ENCODE measurements at regions not wholly inside any gene's neighbourhood (a gene's known extent, or its start where the extent isn't known, plus 50 kb on each side); places are given as distances from the start of the nearest gene placed in this dataset.
"Not testable (repeated sequence)": the region's sequence is repeated elsewhere in the genome, so short reads cannot be mapped to it uniquely, and the experiment has no call there.

DNA sequence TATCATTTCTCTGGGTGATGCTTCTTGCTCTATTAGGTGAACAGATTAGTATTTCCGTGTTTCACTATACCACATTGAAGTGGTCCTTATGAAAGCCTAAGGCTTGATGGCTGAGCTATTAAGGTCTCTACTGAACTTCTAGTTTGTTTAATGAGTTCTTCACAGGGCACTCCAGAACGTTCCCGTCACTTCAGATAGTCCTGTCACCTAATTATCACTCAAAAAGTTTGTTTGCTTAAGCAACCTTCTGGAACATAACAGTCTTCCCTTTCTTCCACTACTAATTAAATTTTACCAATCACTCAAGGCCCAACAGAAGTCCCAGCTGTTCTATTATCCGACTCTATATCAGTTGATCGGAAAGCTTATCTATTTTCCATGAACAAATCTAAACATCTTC is 104.6 kb upstream of the ZC3H11B start:
- DNase-seq: no peak

DNA sequence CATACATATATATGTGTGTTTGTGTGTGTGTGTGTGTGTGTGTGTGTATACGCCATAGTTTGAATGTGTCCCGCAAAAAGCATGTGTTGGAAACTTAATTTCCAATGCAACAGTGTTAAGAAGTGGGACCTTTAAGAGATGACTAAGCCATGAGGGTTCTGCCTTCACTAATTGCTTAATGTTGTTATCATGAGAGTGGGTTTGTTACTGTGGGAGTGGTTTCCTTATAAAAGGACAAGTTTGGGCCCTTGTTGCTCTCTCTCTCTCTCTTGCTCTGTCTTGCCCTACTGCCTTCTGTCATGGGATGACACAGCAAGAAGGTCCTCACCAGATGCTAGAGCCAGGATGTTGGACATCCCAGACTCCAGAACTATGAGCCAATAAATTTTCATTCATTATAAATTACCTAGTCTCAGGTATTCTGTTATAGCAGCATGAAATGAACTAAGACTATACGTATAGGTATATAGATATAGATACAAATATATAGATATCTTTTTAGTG is 103.8 kb upstream of the ZC3H11B start:
- no peak for DNase-seq

DNA sequence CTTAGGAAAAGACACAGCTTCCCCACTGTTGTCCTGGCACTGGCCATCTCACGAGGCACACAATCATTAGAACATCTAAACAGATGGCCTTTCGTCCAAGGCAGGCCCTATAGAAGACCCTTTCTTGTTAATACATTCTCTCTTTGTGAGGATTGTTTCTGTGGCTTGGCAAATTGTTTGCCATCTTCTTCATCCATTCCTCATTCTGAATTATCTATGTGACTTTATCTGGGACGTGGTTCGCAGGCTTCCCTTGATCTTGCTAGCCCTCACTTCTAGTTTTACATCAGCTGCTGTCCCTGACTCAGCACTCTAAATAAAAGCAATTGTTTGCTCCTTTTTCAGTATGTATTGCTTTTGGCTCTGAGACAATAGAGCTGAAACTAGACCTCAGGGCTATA is 101.1 kb upstream of the ZC3H11B start:
- DNase-seq: peak in 1 of 2 experiments; percentile 15

DNA sequence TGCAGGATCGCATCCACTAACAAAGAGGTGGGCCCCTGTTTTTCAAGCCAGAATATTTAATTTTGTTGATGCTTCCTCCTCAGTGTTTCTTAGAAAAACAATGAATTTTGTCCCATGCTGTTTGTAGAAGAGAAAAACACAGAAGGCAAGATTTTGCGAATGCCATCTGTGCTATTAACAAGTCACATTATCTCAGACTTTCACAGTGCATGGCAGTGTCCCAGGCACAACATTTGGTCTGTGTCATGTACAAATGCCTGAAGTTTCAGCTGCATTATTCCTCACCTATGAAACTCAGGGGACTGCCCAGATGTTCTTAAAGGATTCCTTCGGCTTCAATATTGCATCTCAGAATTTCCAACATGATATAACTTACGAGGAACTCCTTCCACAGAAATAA is 99.6 kb upstream of the ZC3H11B start:
- DNase-seq: no peak

DNA sequence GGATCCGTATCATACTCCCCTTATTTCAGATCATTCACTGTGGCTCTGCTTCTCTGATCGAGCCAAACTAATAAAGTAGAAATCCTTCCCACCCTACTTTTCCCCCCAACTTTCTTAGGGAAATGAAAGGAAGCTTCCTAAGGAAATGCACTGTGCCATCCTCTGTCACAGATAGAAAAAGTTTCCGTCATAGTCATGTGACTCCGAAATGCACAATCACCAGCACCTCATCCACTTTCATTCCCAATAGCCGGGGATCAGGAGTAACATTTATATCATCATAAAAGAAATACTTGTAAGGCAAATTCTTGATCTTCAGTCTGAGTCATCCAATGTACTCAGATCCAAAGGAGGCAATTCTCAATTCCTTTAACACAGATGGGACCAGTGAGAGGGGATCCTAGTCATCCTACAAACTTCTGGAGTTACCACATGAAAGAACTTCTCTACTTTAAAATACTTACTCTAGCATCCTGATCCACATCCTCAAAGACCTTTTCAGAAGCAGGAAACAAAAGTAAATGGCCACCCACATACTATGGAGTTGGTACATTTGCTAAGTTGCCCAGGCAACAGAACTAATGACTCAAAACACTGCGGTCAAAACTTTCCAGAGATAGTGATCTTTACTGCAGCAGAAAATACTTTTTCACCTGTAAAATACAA is 97.8 kb upstream of the ZC3H11B start:
- no peak for DNase-seq

DNA sequence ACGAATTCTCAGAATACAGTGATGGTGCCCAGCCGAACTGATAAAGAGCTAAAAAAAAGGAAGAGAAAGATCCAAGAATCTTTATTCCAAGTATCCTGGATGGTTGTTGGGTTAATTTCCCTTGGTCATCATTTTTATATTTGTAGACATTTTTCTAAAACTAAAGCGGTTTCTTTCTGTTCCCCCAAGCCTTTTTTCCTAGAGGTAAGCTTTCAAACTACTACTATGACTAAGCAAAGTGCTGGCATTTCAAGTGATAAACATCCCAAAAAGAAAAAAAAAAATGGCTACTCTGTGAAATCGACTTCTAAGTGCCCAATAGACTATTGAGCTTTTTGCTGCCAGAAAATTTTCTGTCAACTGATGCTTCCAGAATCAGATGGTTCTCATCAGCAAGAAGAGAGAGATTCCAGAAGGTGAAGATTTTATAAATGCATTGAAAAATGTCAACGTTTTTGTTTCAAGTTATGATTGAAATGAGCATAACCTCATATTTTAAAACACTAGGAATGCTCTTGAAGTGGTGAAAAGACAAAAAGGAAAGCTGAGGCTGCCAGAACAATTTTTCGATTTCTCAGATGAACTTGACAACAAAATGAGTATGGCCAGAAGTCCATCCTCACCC is 96.1 kb upstream of the ZC3H11B start:
- no peak for DNase-seq

DNA sequence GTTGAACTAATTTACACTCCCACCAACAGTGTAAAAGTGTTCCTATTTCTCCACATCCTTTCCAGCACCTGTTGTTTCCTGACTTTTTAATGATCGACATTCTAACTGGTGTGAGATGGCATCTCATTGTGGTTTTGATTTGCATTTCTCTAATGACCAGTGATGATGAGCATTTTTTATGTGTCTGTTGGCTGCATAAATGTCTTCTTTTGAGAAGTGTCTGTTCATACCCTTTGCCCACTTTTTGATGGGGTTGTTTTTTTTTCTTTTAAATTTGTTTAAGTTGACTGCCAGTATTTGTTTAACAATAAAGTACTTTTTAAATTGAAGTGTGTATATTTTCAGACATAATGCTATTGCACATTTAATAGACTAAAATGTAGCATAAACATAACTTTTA is 95.0 kb upstream of the ZC3H11B start:
- not testable (repeated sequence) for DNase-seq

DNA sequence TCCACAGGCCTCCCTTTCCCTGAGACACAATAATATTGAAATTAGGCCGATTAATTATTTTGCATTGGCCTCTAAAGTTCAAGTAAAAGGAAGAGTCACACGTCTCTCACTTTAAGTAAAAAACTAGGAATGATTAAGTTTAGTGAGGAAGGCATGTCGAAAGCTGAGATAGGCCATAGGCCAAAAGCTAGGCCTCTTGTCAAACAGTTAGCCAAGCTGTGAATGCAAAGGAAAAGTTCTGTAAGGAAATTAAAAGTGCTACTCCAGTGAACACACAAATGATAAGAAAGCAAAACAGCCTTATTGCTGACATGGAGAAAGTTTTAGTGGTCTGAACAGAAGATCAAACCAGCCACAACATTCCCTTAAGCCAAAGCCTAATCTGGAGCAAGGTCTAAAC is 91.4 kb upstream of the ZC3H11B start:
- not testable (repeated sequence) for DNase-seq

DNA sequence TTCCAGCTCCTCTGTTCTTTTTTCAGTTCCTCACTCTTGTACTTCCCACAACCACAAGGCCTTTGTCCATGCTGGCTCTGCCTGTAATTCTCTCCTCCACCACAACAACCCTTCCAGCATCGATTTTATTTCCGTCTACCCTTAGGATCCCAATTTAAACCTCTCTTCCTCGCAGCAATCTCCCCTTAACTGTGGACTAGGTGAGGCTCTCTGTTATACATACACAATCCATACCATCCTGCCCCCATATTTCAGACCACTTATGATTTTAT is 90.4 kb upstream of the ZC3H11B start:
- no peak for DNase-seq

DNA sequence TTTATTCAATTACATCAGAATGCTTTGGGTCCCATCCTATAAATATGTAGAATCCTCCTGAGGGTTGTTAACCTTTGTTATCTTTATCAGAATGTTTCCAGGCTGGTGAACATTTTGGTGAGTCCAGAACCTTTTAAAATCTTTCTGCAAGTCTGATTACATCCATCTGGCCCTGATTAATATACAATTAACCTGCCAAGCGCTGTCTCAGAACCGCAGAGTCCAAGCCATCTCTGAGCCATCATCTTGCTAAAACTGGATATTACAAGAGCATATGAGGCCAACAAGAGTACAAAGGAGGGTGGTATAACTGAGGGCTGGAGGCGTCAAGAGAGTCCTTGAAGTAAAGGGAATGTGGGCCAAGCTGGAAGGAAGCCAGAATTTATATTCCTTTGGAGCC is 88.6 kb upstream of the ZC3H11B start:
- DNase-seq: no peak

DNA sequence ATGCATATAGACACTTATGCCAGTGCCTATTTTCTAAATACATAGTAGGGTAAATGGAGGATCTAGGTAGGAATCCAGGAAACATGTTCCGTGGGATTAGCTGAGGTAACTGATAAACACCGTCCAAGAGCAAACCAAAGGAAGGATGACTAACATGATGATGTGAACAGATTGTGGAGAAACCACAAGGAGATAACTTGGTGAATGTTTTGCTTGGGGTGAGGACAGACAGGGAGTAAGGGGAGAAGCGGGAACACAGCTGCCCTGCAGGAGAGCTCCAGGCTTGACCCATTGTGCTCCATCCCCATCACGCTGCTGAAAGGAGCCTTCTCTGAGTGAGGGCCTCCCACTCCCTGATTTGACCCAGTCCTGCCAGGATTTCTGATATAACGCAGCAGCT is 87.0 kb upstream of the ZC3H11B start:
- no peak for DNase-seq

DNA sequence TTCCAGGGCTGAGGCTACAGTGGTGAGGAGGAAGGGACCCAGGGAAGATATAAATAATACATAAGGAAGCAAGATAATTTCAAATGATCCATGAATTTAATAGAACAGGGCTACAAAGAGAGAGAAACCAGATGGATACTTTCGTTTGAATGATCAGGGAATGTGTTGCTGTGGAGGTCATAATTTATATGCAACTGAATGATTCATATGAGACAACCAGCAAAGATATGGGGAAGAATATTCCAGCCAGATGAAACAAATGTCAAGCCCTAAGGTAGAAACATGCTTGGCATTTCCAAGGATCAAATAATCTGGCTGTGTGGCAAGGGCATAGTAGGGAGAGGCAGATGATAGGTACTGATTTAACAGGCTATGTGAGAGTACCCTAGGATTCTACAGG is 84.8 kb upstream of the ZC3H11B start:
- no peak for DNase-seq

DNA sequence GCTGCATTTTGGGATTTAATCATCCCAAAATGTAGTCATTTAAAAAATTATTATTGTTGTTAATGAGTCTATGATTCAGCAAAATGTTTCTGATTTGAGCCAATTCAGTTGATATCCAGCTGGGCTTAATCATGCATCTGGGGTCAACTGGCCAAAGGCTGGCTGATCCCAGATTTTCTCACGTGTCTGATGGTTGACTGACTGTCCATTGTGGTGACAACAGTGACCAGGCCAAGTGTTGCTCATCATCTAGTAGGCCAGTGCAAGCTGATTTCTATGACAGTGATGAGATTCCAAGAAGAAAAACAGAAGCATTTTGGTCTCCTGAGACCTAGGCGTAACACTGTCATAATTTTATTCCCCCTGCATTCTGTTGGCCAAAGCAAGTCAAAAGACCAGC is 80.1 kb upstream of the ZC3H11B start:
- no peak for DNase-seq

DNA sequence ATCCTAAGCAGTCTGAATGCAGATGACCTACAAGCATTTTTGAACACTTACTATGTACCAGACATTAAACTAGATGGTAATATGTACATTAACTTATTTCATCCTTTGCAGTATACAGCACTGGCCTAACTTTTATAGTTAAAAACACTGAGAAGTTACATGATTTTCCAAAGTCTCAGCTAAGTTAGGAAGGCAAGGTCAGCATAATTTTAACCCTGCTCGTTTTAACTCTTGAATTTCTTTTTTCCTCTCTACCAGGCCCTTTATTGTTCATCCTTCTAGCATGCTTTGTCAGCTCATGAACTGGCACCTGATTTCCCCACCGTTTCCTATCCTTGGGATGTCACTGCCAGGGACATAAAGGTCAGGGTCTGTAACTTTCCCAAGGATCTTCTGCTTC is 76.9 kb upstream of the ZC3H11B start:
- DNase-seq: no peak

DNA sequence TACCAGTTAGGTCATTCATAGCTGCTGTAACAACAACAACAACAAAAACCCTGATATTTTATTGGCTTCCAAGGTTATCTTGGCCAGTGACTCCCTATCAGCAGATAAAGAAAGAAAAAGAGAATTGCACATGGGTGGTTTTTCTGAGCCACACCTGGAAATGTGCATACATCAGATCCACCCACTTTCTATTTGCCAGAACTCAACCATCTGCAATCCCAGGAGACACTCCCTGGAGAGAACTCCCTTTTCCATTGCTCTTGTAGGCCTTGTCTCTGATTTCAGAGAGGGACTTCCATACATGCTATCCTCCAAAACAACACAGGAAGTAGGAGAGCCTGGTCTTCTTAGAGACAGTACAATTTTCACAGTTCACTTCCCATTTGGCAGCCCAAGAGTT is 74.9 kb upstream of the ZC3H11B start:
- no peak for DNase-seq

DNA sequence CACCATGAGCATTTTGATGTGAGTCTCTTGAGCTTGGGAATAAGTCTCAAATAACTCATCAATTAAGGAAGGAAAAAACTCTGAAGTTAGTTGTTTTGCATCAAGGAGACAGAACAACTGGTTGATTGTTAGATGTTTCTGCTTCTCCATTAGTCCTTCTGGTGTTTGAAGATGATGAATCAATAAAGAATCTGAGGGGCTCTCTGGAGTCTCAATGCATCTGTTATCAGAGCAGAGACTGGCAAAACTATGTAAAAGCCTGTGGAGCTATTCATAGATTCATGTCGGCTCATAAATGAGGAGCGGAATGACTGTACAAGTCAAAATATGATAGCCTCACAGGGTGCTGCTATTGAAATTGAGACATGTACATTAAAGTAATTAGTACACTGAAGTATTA is 73.3 kb upstream of the ZC3H11B start:
- no peak for DNase-seq

DNA sequence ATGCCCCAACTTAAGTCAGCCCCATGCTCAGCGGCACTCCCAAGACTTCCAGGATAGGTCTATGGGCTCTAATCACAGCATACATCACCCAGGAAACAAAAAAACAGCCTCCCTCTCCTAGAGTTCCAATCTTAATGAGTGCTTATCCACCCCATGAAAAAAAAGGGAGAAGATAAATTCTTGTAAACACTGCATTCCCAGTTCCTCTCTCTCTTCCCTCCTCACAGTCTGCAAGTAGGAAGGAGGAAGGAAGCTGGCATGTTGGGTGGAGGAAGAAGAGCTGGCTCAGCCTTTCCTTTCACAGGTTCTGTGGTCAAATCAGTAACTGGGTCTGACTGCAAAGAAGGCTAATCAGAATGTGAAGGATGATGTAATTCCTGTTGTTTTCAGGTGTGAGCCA is 69.9 kb upstream of the ZC3H11B start:
- DNase-seq: no peak

DNA sequence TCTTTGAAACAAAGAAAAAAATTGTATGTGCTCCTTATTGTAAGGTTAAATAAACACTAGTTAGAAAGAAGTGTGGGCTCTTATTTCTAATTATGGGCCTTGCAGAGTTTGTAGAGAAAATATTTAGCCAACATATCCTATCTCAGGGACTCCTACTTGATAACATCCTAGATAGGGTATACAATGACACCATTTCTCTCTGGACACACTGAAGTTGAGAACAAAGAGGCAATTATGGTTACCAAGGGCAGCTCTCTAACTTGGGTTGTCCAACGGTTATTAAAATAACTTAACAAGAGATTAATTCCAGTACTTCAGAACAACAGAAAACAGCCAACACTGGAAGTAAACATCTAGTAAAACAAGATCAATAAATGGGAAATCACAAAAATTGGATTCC is 69.0 kb upstream of the ZC3H11B start:
- no peak for DNase-seq

DNA sequence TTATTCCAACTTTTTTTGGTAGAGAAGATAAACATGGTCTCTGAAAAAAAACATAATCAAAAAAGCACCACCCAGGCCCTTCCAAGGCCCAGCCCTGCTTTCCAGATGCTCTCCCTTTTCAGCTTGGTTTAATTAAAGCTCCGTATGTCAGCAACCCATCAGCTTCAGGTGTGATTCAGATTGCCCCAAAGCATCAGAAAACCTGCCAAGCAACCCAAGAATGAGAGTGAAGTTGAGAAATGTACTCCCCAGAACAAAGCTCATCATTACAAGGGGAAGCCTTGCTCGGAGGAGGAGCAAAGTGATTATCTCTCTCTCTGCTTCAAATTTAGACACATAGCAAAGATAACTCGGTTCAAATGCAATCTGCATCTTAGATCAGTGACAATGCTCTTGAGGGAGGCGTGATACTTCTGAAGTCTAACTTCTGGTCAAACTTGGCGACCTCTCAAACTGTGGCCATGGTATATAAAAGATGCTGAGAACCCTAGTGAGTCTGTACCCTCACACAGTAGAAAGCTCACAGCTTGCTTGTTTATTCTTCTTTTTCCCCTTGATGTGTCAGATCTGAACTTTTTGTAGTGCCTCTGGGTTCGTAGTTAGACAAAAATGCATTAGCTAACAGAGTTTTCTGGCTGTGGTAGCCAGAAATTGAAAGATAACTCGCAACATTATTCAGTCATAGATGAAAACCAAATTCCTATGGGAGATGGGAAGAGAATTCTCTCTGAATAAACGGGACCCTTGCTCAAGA is 63.3 kb upstream of the ZC3H11B start:
- no peak for DNase-seq

DNA sequence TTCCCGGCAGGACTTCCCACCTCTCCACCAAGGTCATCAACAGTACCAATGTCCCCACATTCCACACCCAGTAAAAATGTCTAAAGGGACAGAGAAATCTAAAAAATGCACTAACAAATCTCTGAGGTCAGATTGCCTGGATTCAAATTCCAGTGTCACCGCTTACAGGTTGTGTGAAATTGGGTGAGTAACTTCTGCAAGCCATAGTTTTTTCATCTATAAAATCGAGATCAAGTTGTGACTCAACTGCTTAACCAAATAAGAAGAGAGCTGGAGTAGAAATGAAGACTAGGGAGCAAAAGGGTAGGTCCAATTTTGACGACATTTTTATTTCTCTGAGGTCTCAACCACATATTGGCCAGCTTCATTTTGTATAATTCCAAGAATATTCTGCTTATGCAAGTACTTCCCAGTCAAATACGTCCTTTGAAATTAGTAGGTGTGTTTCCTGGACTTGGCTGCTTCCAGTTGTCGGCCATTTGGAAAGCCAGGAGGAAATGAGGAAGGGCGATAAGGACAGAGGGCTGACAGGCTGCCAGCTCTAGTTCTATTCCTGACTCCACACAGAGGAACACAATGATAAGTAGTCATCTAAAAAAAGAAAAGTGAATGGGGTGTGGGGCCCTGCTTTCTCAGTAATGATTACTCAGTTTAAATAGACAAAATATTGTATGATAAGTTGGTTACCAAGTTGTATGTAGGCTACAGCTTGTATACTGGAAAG is 57.7 kb upstream of the ZC3H11B start:
- DNase-seq: no peak

DNA sequence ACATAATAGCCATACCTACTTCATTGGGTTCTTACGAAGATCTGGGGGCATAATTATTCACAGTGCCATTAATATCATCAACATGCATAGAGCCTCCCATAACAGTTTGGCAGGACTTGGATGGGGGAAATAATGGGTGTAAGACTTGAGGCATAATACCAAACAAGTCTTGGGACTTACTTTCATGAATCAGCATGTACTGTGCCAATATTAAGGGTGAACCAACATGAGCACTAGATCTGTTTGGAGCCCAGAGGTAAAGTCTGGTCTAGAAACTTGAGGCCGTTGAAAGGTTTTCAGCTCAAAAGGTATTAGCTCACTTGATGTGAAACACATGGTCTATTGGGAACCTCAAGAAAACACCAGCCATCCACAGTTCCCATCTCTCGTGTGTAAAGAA is 56.7 kb upstream of the ZC3H11B start:
- DNase-seq: no peak

DNA sequence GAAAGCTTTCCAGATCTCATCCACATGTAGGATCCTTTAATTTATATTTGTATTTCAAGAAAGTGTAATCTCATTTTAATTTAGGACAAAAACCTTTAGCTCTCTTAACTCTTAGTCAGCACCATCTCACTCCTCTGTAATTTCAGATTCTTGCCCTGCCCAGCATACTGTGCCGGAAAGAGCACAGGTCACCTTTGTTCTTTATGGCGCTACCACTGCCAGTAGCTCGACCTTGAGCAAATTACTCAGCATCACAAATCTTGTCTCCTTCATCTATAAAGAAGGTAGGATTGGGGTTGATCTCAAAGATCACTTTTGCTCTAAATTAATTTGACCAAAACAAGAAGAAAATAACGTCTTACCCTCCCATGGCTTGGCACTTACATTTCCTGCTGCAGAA is 56.1 kb upstream of the ZC3H11B start:
- DNase-seq: no peak

DNA sequence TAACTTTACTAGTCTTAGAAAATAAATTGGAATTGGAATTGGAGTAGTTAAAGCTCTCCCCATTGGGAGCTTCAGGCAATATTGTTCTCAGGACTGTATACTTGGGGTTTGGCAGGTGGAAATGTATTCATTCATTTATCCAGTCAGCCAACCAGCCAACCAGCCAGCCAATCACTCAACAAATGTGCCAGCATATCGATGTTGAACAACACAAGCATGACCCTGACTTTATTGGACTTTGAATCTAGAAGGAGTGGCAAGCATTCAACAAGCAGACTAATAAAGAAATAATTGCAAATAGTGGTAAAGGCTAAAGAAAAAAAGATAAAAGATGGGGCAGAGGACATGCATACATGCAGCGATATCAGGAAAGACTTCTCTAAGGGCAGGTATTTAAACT is 55.5 kb upstream of the ZC3H11B start:
- no peak for DNase-seq

DNA sequence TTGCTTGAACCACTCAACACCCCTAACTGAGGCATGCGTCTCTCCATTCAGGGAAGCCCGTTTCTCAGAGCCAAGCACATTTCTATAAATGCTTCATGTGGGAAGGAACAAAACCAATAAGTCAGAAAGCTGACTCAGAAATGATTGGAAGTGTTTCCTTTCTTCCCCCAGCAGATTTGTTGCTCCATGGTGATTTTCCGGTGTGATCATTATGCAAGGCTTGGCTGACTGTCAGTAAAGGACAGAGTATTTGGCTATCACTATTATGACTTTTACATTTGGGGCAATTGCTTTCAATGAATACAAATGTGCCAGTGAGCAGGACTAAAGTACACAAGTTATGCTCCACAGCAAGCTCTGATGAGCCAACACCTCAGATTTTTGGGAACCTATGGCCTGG is 53.3 kb upstream of the ZC3H11B start:
- no peak for DNase-seq
